ENCODE measurements at regions not wholly inside any gene's neighbourhood (a gene's known extent, or its start where the extent isn't known, plus 50 kb on each side); places are given as distances from the start of the nearest gene placed in this dataset.
"Not testable (repeated sequence)": the region's sequence is repeated elsewhere in the genome, so short reads cannot be mapped to it uniquely, and the experiment has no call there.

DNA sequence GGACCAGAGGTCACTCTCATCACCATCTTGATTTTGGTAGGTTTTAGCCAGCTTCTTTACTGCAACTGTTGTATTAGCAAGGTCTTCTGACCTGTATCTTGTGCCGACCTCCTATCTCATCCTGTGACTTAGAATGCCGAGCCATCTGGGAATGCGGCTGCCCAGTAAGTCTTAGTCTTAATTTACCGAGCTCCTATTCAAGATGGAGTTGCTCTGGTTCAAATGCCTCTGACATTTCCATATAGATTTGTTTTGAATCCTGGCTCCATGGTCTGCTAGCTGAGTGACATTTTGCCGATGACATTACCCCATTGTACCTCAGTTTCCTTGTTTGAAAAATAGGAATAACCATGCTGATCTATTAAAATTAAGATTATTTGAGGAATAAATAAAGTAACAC lies 193.9 kb upstream of the HMCN1 start:
- Histone ChIP-seq H3K27ac (no peak overlapping the region), H3K4me3 (no peak overlapping the region), H4K20me1 (ENCODE audit: insufficient read depth, poor library complexity, severe bottlenecking) (no peaks in the 10 kb centered on the region), H3K27me3 (no peaks in the 10 kb centered on the region), H3K36me3 (replicated peaks; ENCODE audit: insufficient read depth, low read depth) (no peaks in the 10 kb centered on the region), H3K9me3 (ENCODE audit: low read depth) (no peaks in the 10 kb centered on the region), H3K4me1 (ENCODE audit: insufficient read depth) (peaks cover 7% of the 10 kb centered on the region), H2AFZ (no peak overlapping the region), H3K4me2 (no peak overlapping the region), H3K79me2 (no peaks in the 10 kb centered on the region), H3K9me2 (replicated peaks; ENCODE audit: insufficient read depth) (no peaks in the 10 kb centered on the region)
- no peak for TF ChIP-seq EZH2phosphoT487 (IDR thresholded peaks at IDR 0.05; ENCODE audit: low read depth, severe bottlenecking, unreplicated experiment)
- TF ChIP-seq, protein P1, sequence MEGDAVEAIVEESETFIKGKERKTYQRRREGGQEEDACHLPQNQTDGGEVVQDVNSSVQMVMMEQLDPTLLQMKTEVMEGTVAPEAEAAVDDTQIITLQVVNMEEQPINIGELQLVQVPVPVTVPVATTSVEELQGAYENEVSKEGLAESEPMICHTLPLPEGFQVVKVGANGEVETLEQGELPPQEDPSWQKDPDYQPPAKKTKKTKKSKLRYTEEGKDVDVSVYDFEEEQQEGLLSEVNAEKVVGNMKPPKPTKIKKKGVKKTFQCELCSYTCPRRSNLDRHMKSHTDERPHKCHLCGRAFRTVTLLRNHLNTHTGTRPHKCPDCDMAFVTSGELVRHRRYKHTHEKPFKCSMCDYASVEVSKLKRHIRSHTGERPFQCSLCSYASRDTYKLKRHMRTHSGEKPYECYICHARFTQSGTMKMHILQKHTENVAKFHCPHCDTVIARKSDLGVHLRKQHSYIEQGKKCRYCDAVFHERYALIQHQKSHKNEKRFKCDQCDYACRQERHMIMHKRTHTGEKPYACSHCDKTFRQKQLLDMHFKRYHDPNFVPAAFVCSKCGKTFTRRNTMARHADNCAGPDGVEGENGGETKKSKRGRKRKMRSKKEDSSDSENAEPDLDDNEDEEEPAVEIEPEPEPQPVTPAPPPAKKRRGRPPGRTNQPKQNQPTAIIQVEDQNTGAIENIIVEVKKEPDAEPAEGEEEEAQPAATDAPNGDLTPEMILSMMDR (IDR thresholded peaks at IDR 0.05; ENCODE audit: poor library complexity) = no peak
- no peak for TF ChIP-seq EZH2 (IDR thresholded peaks at IDR 0.05; ENCODE audit: borderline replicate concordance)
- DNase-seq (ENCODE audit: low spot score) = no peak
- WGBS (ENCODE audit: low lambda C conversion rate, missing lambda C conversion rate) = 96% methylated on average over 5 of the region's 5 CpGs

DNA sequence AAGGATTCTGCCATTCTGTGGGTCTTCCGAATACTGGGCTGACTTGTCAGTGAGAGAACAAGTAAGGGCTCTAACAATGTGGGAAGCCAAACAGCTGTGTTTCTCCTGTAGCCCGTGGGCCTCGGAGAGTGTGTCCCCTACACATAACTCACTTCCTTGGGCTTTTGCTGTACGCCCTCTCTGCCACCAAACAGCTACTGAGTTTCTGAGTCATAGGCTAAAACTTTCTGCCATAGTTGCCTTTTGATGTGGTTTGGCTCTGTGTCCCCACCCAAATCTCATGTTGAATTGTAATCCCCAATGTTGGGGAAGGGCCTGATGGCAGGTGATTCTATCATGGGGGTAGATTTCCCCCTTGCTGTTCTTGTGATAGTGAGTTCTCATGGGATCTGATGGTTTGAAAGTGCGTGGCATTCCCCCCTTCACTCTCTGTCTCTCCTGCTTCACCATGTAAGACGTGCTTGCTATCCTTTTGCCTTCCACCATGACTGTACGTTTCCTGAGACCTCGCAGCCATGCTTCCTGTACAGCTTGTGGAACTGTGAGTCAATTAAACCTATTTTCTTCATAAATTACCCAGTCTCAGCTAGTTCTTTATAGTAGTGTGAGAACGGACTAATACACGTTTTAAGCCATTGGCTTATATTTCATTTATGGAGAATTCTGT lies 194.8 kb upstream of the HMCN1 start:
- 93% methylated on average over 10 of the region's 10 CpGs for WGBS (ENCODE audit: low lambda C conversion rate, missing lambda C conversion rate)
- Histone ChIP-seq H3K9me3 (ENCODE audit: low read depth) (no peaks in the 10 kb centered on the region), H4K20me1 (ENCODE audit: insufficient read depth, poor library complexity, severe bottlenecking) (no peaks in the 10 kb centered on the region), H3K4me2 (no peak overlapping the region), H3K27ac (no peak overlapping the region), H3K79me2 (no peaks in the 10 kb centered on the region), H3K4me3 (no peak overlapping the region), H2AFZ (no peak overlapping the region), H3K27me3 (no peaks in the 10 kb centered on the region), H3K9me2 (replicated peaks; ENCODE audit: insufficient read depth) (no peaks in the 10 kb centered on the region), H3K36me3 (replicated peaks; ENCODE audit: insufficient read depth, low read depth) (no peaks in the 10 kb centered on the region), H3K4me1 (ENCODE audit: insufficient read depth) (peaks cover 7% of the 10 kb centered on the region)
- TF ChIP-seq, protein P1 (IDR thresholded peaks at IDR 0.05; ENCODE audit: poor library complexity) = no peak
- TF ChIP-seq EZH2phosphoT487 (IDR thresholded peaks at IDR 0.05; ENCODE audit: low read depth, severe bottlenecking, unreplicated experiment) (no peak), EZH2 (IDR thresholded peaks at IDR 0.05; ENCODE audit: borderline replicate concordance) (no peak)
- DNase-seq (ENCODE audit: low spot score) = no peak

- not testable (repeated sequence) for H4K20me1 ChIP-seq (ENCODE audit: insufficient read depth, poor library complexity, severe bottlenecking); H2AFZ ChIP-seq; H3K9me2 ChIP-seq (replicated peaks; ENCODE audit: insufficient read depth); H3K36me3 ChIP-seq (replicated peaks; ENCODE audit: insufficient read depth, low read depth); H3K9me3 ChIP-seq (ENCODE audit: low read depth); H3K79me2 ChIP-seq; H3K27ac ChIP-seq; DNase-seq (ENCODE audit: low spot score); H3K4me1 ChIP-seq (ENCODE audit: insufficient read depth); H3K27me3 ChIP-seq; H3K4me3 ChIP-seq; H3K4me2 ChIP-seq
- 73% methylated on average over 15 of the region's 16 CpGs for whole genome bisulfite sequencing (ENCODE audit: low lambda C conversion rate, missing lambda C conversion rate)
Observed at GRCh38 chr1:185538309-185538898, 195.8 kb upstream of the HMCN1 start.

- TF ChIP-seq, protein P1 (IDR thresholded peaks at IDR 0.05; ENCODE audit: poor library complexity) = no peak
- no peak for TF ChIP-seq EZH2 (IDR thresholded peaks at IDR 0.05; ENCODE audit: borderline replicate concordance)
- no peak for TF ChIP-seq EZH2phosphoT487 (IDR thresholded peaks at IDR 0.05; ENCODE audit: low read depth, severe bottlenecking, unreplicated experiment)
- peak; percentile 44 for DNase-seq (ENCODE audit: low spot score)
- WGBS (ENCODE audit: low lambda C conversion rate, missing lambda C conversion rate) = 85% methylated on average over 2 of the region's 2 CpGs
- no peaks in the 10 kb centered on the region for H3K36me3 ChIP-seq (replicated peaks; ENCODE audit: insufficient read depth, low read depth)
- H3K27ac ChIP-seq = peak overlapping the region; percentile 71
- H3K27me3 ChIP-seq = no peaks in the 10 kb centered on the region
- no peak overlapping the region for H3K4me3 ChIP-seq
- H3K4me2 ChIP-seq = no peak overlapping the region
- H3K9me3 ChIP-seq (ENCODE audit: low read depth) = no peaks in the 10 kb centered on the region
- no peaks in the 10 kb centered on the region for H3K9me2 ChIP-seq (replicated peaks; ENCODE audit: insufficient read depth)
- H3K79me2 ChIP-seq = no peaks in the 10 kb centered on the region
- H3K4me1 ChIP-seq (ENCODE audit: insufficient read depth) = peaks cover 11% of the 10 kb centered on the region
- H2AFZ ChIP-seq = no peak overlapping the region
- no peaks in the 10 kb centered on the region for H4K20me1 ChIP-seq (ENCODE audit: insufficient read depth, poor library complexity, severe bottlenecking)
Observed at GRCh38 chr1:185537596-185537995, 196.6 kb upstream of the HMCN1 start.

Data from hepatocyte (in vitro differentiated cells).